GM18861 (cell line): ENCODE measurements at regions not wholly inside any gene's neighbourhood (a gene's known extent, or its start where the extent isn't known, plus 50 kb on each side); places are given as distances from the start of the nearest gene placed in this dataset.

ENCODE experiments used
- ATAC-seq: cut with Tn5 transposase; IDR thresholded peaks from one replicate; pipeline ENCODE4 v1.9.1; 2021; ENCODE audit not compliant: unreplicated experiment

GRCh38 chr12:77435446-77436091 is 370.2 kb upstream of the E2F7 start:
- no peak for ATAC-seq

GRCh38 chr12:77433799-77434198 is 368.4 kb upstream of the E2F7 start:
- ATAC-seq, result no peak

GRCh38 chr12:77429426-77429825 is 364.1 kb upstream of the E2F7 start:
- no peak for ATAC-seq

- no peak for ATAC-seq
These were observed 355.8 kb upstream of the E2F7 start for GRCh38 chr12:77421152-77421551.

GRCh38 chr12:77409551-77409950 is 344.2 kb upstream of the E2F7 start:
- no peak for ATAC-seq

GRCh38 chr12:77407931-77408330 is 342.6 kb upstream of the E2F7 start:
- ATAC-seq, result no peak

GRCh38 chr12:77406219-77406905 is 341.0 kb upstream of the E2F7 start:
- ATAC-seq, result no peak

- ATAC-seq, result no peak
These were observed 337.3 kb upstream of the E2F7 start for GRCh38 chr12:77402716-77403115.

GRCh38 chr12:77401770-77402081 is 336.4 kb upstream of the E2F7 start:
- ATAC-seq, result no peak

- ATAC-seq, result no peak
These were observed 335.8 kb upstream of the E2F7 start for GRCh38 chr12:77401064-77401769.

GRCh38 chr12:77392467-77393088 is 327.2 kb upstream of the E2F7 start:
- ATAC-seq, result no peak

GRCh38 chr12:77388445-77389265 is 323.3 kb upstream of the E2F7 start:
- no peak for ATAC-seq

GRCh38 chr12:77387671-77388070 is 322.3 kb upstream of the E2F7 start:
- ATAC-seq, result no peak

GRCh38 chr12:77387214-77387613 is 321.8 kb upstream of the E2F7 start:
- ATAC-seq, result no peak

- no peak for ATAC-seq
These were observed 319.6 kb upstream of the E2F7 start for GRCh38 chr12:77384941-77385340.

GRCh38 chr12:77382096-77382742 is 316.9 kb upstream of the E2F7 start:
- no peak for ATAC-seq

GRCh38 chr12:77377622-77378021 is 312.3 kb upstream of the E2F7 start:
- ATAC-seq, result no peak

GRCh38 chr12:77377116-77377515 is 311.7 kb upstream of the E2F7 start:
- ATAC-seq, result no peak

GRCh38 chr12:77374673-77375072 is 309.3 kb upstream of the E2F7 start:
- ATAC-seq, result no peak

- no peak for ATAC-seq
These were observed 307.1 kb upstream of the E2F7 start for GRCh38 chr12:77372494-77372893.

GRCh38 chr12:77372026-77372425 is 306.7 kb upstream of the E2F7 start:
- ATAC-seq, result no peak
